ENCODE measurements at regions not wholly inside any gene's neighbourhood (a gene's known extent, or its start where the extent isn't known, plus 50 kb on each side); places are given as distances from the start of the nearest gene placed in this dataset.

DNA sequence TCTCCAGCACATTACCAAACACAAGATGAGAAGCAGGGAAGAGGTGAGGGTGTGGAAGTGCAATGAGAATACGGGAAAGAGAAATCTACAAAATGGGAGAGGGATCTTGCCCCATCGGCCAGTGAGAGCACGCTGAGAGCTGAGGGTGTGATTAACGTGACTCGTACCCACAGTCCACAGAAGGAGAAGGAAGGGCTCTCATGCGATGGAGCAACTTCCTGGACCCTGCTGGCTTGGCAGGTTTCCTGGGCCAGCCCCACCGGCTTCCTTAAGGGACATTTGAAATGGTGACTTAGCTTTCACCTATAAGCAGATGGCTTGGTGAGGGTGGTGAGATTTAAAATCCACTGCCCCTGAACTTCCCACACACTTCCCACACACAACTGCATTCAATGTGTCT is 740.1 kb downstream of the UQCRFS1 start:
- Histone ChIP-seq H3K4me3 (no peak overlapping the region), H3K9me3 (no peaks in the 10 kb centered on the region), H3K27me3 (peaks cover 0 to 6% (median 0%) of the 10 kb centered on the region in 9 donors), H3K4me1 (peaks cover 0 to 29% (median 0%) of the 10 kb centered on the region in 12 donors), H3K36me3 (no peaks in the 10 kb centered on the region), H3K27ac (peak overlapping the region in 1 of 12 donors; percentile 38)
- WGBS, 4 donors, result 44 to 65% (median 55%) methylated on average over 7 of the region's 7 CpGs
- peak in 2 of 4 donors; percentile 68 to 79 for ATAC-seq
- DNase-seq, result peak in 4 of 5 donors; percentile 29 to 67 (median 41)
- TF ChIP-seq, protein P1, sequence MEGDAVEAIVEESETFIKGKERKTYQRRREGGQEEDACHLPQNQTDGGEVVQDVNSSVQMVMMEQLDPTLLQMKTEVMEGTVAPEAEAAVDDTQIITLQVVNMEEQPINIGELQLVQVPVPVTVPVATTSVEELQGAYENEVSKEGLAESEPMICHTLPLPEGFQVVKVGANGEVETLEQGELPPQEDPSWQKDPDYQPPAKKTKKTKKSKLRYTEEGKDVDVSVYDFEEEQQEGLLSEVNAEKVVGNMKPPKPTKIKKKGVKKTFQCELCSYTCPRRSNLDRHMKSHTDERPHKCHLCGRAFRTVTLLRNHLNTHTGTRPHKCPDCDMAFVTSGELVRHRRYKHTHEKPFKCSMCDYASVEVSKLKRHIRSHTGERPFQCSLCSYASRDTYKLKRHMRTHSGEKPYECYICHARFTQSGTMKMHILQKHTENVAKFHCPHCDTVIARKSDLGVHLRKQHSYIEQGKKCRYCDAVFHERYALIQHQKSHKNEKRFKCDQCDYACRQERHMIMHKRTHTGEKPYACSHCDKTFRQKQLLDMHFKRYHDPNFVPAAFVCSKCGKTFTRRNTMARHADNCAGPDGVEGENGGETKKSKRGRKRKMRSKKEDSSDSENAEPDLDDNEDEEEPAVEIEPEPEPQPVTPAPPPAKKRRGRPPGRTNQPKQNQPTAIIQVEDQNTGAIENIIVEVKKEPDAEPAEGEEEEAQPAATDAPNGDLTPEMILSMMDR (IDR thresholded peaks at IDR 0.05), result no peak
- TF ChIP-seq POLR2A (IDR thresholded peaks at IDR 0.05), result no peak
- intact Hi-C loops (cut with DNase I), result no loop called here

DNA sequence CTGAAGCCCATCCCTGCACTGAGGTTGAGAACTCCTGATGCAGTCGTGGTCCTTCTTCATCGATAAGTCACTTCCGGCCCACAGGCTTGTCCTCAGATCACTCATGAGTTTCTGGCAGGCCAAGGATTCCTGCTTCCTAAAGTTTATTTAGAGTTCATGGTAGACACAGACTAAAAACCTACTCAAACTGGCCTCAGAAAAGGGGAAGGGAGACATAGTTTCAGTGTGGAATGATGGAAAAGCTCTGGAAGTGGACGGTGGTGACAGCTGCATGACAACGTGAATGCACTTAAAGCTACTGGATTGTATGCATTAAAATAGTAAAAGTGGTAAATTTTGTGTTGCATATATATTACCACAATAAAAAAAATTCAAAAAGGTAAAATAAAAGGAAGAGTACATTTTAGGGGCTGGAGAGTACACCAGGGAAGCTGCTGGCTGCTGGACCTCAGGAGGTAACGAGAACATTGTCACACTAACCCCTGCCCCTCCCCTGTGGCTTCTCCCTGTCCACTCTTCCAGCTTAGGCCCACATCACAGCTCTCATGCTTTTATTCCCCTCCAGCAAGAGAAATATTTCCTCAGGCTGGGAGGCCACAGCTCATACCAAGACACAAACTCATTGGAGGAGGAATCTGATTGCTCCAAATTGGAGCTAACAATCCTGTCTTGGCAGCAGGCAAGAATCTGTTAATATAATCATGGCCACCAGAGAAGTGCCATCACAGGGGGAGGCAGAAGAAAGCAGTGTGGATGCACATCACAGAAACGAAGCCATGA is 741.0 kb downstream of the UQCRFS1 start:
- WGBS, 4 donors, result 59 to 70% (median 66%) methylated on average over 7 of the region's 7 CpGs
- ATAC-seq, result no peak
- peaks cover 0 to 29% (median 0%) of the 10 kb centered on the region in 12 donors for H3K4me1 ChIP-seq
- H3K27me3 ChIP-seq, result peaks cover 0 to 10% (median 0%) of the 10 kb centered on the region in 9 donors
- TF ChIP-seq POLR2A (IDR thresholded peaks at IDR 0.05), result no peak
- TF ChIP-seq, protein P1 (IDR thresholded peaks at IDR 0.05), result no peak
- no peaks in the 10 kb centered on the region for H3K36me3 ChIP-seq
- intact Hi-C loops (cut with DNase I), result no loop called here
- no peak overlapping the region for H3K27ac ChIP-seq
- H3K9me3 ChIP-seq, result no peaks in the 10 kb centered on the region
- DNase-seq, result no peak
- H3K4me3 ChIP-seq, result no peak overlapping the region

DNA sequence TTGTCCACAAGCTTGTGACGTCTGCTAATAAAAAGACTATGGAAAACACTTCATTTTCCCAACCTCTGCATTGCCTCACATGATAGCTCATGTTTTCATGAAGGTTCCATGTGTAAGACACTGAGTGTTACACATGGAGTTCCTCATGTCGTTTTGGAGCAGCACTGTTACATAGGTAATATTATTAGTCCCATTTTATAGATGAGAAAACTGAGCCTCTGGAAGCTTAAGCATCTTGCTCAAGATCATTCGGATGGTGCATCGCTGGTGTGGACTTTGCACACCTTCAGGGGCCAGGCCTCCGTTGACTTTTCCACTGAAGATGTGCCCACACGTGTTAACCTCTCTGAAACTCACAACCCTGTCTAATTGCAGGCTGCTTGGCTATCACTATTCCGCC is 743.4 kb downstream of the UQCRFS1 start:
- H3K9me3 ChIP-seq, result no peaks in the 10 kb centered on the region
- TF ChIP-seq, protein P1 (IDR thresholded peaks at IDR 0.05), result no peak
- no peak for TF ChIP-seq POLR2A (IDR thresholded peaks at IDR 0.05)
- peaks cover 0 to 18% (median 0%) of the 10 kb centered on the region in 9 donors for H3K27me3 ChIP-seq
- H3K27ac ChIP-seq, result no peak overlapping the region
- H3K4me3 ChIP-seq, result no peak overlapping the region
- intact Hi-C loops (cut with DNase I), result loop anchor here in 8 of 10 donors (5.0 to 10.0 kb wide), 8 partner anchors 163 to 413 kb away; no protein-coding TSS in a partner anchor
- H3K4me1 ChIP-seq, result peaks cover 0 to 29% (median 0%) of the 10 kb centered on the region in 12 donors
- H3K36me3 ChIP-seq, result no peaks in the 10 kb centered on the region
- 76 to 86% (median 81%) methylated on average over 7 of the region's 7 CpGs for WGBS, 4 donors
- DNase-seq, result no peak
- no peak for ATAC-seq

DNA sequence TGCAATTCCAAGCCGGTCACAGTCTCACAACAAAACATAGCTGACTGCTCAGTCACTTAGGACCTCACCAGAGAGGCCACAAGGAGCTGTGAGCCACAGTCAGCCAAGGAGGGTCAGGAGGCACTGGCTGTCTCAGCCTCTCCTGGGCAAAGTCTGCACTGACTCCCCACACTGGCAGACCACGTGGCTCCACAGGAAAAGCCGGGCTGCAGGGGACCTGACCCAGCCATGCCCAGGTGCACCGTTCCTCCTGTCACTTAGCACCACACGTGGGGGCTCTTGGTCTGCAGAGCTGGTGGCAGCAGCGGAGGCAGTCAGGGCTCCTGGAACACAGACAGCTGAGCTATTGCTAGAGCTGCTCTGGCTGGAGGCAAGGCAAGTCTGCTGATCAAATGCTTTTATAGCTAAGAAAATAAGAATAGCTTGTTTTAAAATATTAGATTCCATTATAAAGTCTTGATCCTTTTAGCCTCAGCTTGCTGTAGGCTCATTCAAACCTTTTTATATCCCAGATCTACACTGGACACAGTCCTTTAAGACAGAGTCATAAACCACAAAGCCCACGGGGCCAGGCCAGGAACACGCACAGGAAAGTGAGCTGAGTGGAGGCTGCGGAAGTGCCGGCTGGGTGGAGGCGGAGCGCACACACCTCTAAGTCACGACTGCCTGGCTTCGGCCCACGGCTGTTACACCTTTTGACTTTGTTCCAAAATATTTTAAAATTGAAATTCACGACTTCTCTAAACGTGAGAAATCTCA is 744.1 kb downstream of the UQCRFS1 start:
- WGBS, 4 donors, result 32 to 48% (median 38%) methylated on average over 14 to 17 of the region's 17 CpGs
- H3K4me1 ChIP-seq, result peaks cover 0 to 29% (median 0%) of the 10 kb centered on the region in 12 donors
- intact Hi-C loops (cut with DNase I), result loop anchor here in 8 of 10 donors (5.0 to 10.0 kb wide), 8 partner anchors 163 to 413 kb away; no protein-coding TSS in a partner anchor
- no peak overlapping the region for H3K27ac ChIP-seq
- peak in 1 of 5 donors; percentile 24 for DNase-seq
- no peak overlapping the region for H3K4me3 ChIP-seq
- peak in 2 of 4 donors; percentile 33 to 73 for ATAC-seq
- no peaks in the 10 kb centered on the region for H3K9me3 ChIP-seq
- H3K27me3 ChIP-seq, result peaks cover 0 to 18% (median 0%) of the 10 kb centered on the region in 9 donors
- TF ChIP-seq, protein P1 (IDR thresholded peaks at IDR 0.05), result no peak
- TF ChIP-seq POLR2A (IDR thresholded peaks at IDR 0.05), result no peak
- H3K36me3 ChIP-seq, result no peaks in the 10 kb centered on the region

All from heart left ventricle (tissue), 16 donors.